ENCODE measurements at regions not wholly inside any gene's neighbourhood (a gene's known extent, or its start where the extent isn't known, plus 50 kb on each side); places are given as distances from the start of the nearest gene placed in this dataset.

GRCh38 chr4:11133868-11134267, 294.8 kb downstream of the HS3ST1 start:
- Mint-ChIP-seq H3K9me3 (peaks cover 9% of the 10 kb centered on the region), H3K4me3 (no peak overlapping the region), H3K27me3 (ENCODE audit: low read depth, poor library complexity) (peaks cover 6% of the 10 kb centered on the region), H3K36me3 (ENCODE audit: low read depth) (peaks cover 5% of the 10 kb centered on the region), H3K27ac (no peak overlapping the region), H3K4me1 (no peaks in the 10 kb centered on the region)
- no peak for TF ChIP-seq CTCF (IDR thresholded peaks at IDR 0.05)
- DNase-seq, result no peak

GRCh38 chr4:11132478-11132877, 296.2 kb downstream of the HS3ST1 start:
- no peak for DNase-seq
- Mint-ChIP-seq H3K27me3 (ENCODE audit: low read depth, poor library complexity) (peaks cover 3% of the 10 kb centered on the region), H3K27ac (no peak overlapping the region), H3K36me3 (ENCODE audit: low read depth) (peaks cover 5% of the 10 kb centered on the region), H3K4me1 (no peaks in the 10 kb centered on the region), H3K4me3 (no peak overlapping the region), H3K9me3 (peaks cover 9% of the 10 kb centered on the region)
- no peak for TF ChIP-seq CTCF (IDR thresholded peaks at IDR 0.05)

GRCh38 chr4:11131491-11131890, 297.2 kb downstream of the HS3ST1 start:
- Mint-ChIP-seq H3K27ac (no peak overlapping the region), H3K4me3 (no peak overlapping the region), H3K9me3 (peaks cover 9% of the 10 kb centered on the region), H3K36me3 (ENCODE audit: low read depth) (peaks cover 5% of the 10 kb centered on the region), H3K27me3 (ENCODE audit: low read depth, poor library complexity) (peaks cover 3% of the 10 kb centered on the region), H3K4me1 (peaks cover 2% of the 10 kb centered on the region)
- no peak for TF ChIP-seq CTCF (IDR thresholded peaks at IDR 0.05)
- DNase-seq, result no peak

GRCh38 chr4:11130195-11130970, 298.3 kb downstream of the HS3ST1 start:
- peaks cover 5% of the 10 kb centered on the region for H3K36me3 Mint-ChIP-seq (ENCODE audit: low read depth)
- peaks cover 9% of the 10 kb centered on the region for H3K9me3 Mint-ChIP-seq
- no peak for TF ChIP-seq CTCF (IDR thresholded peaks at IDR 0.05)
- H3K4me1 Mint-ChIP-seq, result peaks cover 7% of the 10 kb centered on the region
- H3K4me3 Mint-ChIP-seq, result no peak overlapping the region
- no peak overlapping the region for H3K27ac Mint-ChIP-seq
- H3K27me3 Mint-ChIP-seq (ENCODE audit: low read depth, poor library complexity), result peaks cover 3% of the 10 kb centered on the region
- DNase-seq, result no peak

GRCh38 chr4:11120435-11120834, 308.3 kb downstream of the HS3ST1 start:
- Mint-ChIP-seq H3K4me3 (no peak overlapping the region), H3K27me3 (ENCODE audit: low read depth, poor library complexity) (peaks cover 2% of the 10 kb centered on the region)

More at GRCh38 chr4:11120435-11120834, 308.3 kb downstream of the HS3ST1 start:
- Mint-ChIP-seq H3K4me1 (no peaks in the 10 kb centered on the region), H3K9me3 (peaks cover 15% of the 10 kb centered on the region), H3K27ac (no peak overlapping the region), H3K36me3 (ENCODE audit: low read depth) (peaks cover 7% of the 10 kb centered on the region)
- TF ChIP-seq CTCF (IDR thresholded peaks at IDR 0.05), result no peak
- no peak for DNase-seq
